ENCODE measurements at regions not wholly inside any gene's neighbourhood (a gene's known extent, or its start where the extent isn't known, plus 50 kb on each side); places are given as distances from the start of the nearest gene placed in this dataset.

- Histone ChIP-seq H3K9me3 (no peaks in the 10 kb centered on the region), H3K27ac (no peak overlapping the region), H3K36me3 (no peaks in the 10 kb centered on the region), H3K4me1 (no peaks in the 10 kb centered on the region), H3K27me3 (peaks cover 3% of the 10 kb centered on the region), H3K4me3 (no peak overlapping the region)
- no peak for DNase-seq (ENCODE audit: low spot score in 2 of 2)
- WGBS = 87% methylated on average over 3 of the region's 3 CpGs
- TF ChIP-seq EP300 (IDR thresholded peaks at IDR 0.05) = no peak
- TF ChIP-seq, protein P1, sequence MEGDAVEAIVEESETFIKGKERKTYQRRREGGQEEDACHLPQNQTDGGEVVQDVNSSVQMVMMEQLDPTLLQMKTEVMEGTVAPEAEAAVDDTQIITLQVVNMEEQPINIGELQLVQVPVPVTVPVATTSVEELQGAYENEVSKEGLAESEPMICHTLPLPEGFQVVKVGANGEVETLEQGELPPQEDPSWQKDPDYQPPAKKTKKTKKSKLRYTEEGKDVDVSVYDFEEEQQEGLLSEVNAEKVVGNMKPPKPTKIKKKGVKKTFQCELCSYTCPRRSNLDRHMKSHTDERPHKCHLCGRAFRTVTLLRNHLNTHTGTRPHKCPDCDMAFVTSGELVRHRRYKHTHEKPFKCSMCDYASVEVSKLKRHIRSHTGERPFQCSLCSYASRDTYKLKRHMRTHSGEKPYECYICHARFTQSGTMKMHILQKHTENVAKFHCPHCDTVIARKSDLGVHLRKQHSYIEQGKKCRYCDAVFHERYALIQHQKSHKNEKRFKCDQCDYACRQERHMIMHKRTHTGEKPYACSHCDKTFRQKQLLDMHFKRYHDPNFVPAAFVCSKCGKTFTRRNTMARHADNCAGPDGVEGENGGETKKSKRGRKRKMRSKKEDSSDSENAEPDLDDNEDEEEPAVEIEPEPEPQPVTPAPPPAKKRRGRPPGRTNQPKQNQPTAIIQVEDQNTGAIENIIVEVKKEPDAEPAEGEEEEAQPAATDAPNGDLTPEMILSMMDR (IDR thresholded peaks at IDR 0.05) = no peak
- TF ChIP-seq POLR2A (IDR thresholded peaks at IDR 0.05) = no peak
- no peak for TF ChIP-seq POLR2AphosphoS5 (IDR thresholded peaks at IDR 0.05)
Observed at GRCh38 chr1:208537198-208537597, 293.0 kb upstream of the PLXNA2 start.

- Histone ChIP-seq H3K27me3 (peaks cover 3% of the 10 kb centered on the region), H3K9me3 (no peaks in the 10 kb centered on the region), H3K36me3 (no peaks in the 10 kb centered on the region), H3K27ac (no peak overlapping the region), H3K4me3 (no peak overlapping the region), H3K4me1 (no peaks in the 10 kb centered on the region)
- 93% methylated on average over 7 of the region's 7 CpGs for WGBS
- no peak for DNase-seq (ENCODE audit: low spot score in 2 of 2)
- no peak for TF ChIP-seq POLR2A (IDR thresholded peaks at IDR 0.05)
- TF ChIP-seq EP300 (IDR thresholded peaks at IDR 0.05) = no peak
Observed at GRCh38 chr1:208538078-208538477, 293.9 kb upstream of the PLXNA2 start.

GRCh38 chr1:208538587-208538986 is 294.4 kb upstream of the PLXNA2 start:
- TF ChIP-seq EP300 (IDR thresholded peaks at IDR 0.05) (no peak), POLR2AphosphoS5 (IDR thresholded peaks at IDR 0.05) (no peak), POLR2A (IDR thresholded peaks at IDR 0.05) (no peak)
- TF ChIP-seq, protein P1 (IDR thresholded peaks at IDR 0.05) = no peak
- DNase-seq (ENCODE audit: low spot score in 2 of 2) = no peak
- Histone ChIP-seq H3K4me1 (no peaks in the 10 kb centered on the region), H3K9me3 (no peaks in the 10 kb centered on the region), H3K36me3 (no peaks in the 10 kb centered on the region), H3K4me3 (no peak overlapping the region), H3K27ac (no peak overlapping the region), H3K27me3 (peaks cover 3% of the 10 kb centered on the region)
- 82% methylated on average over 5 of the region's 5 CpGs for WGBS

GRCh38 chr1:208540724-208541123 is 296.5 kb upstream of the PLXNA2 start:
- H3K9me3 ChIP-seq = no peaks in the 10 kb centered on the region
- no peaks in the 10 kb centered on the region for H3K27me3 ChIP-seq
- H3K4me3 ChIP-seq = no peak overlapping the region
- H3K4me1 ChIP-seq = no peaks in the 10 kb centered on the region
- H3K27ac ChIP-seq = no peak overlapping the region
- no peak for DNase-seq (ENCODE audit: low spot score in 2 of 2)
- TF ChIP-seq POLR2AphosphoS5 (IDR thresholded peaks at IDR 0.05) = no peak
- TF ChIP-seq, protein P1 (IDR thresholded peaks at IDR 0.05) = no peak
- TF ChIP-seq EP300 (IDR thresholded peaks at IDR 0.05) = no peak
- no peak for TF ChIP-seq POLR2A (IDR thresholded peaks at IDR 0.05)
- 89% methylated on average over 2 of the region's 2 CpGs for WGBS
- H3K36me3 ChIP-seq = no peaks in the 10 kb centered on the region

DNA sequence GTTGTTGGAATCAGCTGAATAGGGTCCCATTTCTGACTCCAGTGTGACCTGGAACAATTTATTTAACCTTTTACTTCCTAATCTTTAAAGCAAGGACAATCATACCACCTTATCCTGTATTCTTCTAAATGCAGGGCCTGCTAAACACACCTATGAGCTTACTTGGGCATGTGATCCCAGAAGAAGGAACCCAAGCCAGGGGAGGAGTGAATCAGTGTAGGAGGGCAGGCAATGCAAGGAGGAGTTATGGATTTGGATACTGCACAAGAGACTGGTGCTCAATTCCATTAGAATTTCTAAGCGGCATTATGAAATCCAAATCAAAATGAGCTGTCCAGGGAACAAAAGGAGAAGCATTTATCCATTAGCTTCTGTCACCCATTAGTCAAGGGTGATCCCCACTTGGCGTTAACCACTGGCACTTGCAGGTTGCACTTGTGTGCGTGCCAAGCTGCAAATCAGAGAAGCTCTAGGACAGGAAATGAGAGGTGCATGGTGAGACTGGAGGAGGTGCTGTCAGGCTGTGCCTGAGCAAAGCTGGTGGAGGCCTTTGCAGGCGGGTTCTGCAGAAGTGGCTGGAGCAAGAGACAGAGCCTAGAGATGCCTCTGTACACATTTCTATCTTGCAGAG is 297.2 kb upstream of the PLXNA2 start:
- Histone ChIP-seq H3K4me1 (no peaks in the 10 kb centered on the region), H3K27me3 (no peaks in the 10 kb centered on the region), H3K27ac (no peak overlapping the region), H3K36me3 (no peaks in the 10 kb centered on the region), H3K9me3 (no peaks in the 10 kb centered on the region), H3K4me3 (no peak overlapping the region)
- WGBS = 69% methylated on average over 4 of the region's 4 CpGs
- TF ChIP-seq POLR2AphosphoS5 (IDR thresholded peaks at IDR 0.05) (no peak), EP300 (IDR thresholded peaks at IDR 0.05) (no peak), POLR2A (IDR thresholded peaks at IDR 0.05) (no peak)
- TF ChIP-seq, protein P1 (IDR thresholded peaks at IDR 0.05) = no peak
- DNase-seq (ENCODE audit: low spot score in 2 of 2) = no peak

- Histone ChIP-seq H3K27ac (no peak overlapping the region), H3K36me3 (no peaks in the 10 kb centered on the region), H3K4me3 (no peak overlapping the region), H3K4me1 (no peaks in the 10 kb centered on the region), H3K9me3 (no peaks in the 10 kb centered on the region), H3K27me3 (no peaks in the 10 kb centered on the region)
- 72% methylated on average over 3 of the region's 3 CpGs for WGBS
- no peak for TF ChIP-seq POLR2AphosphoS5 (IDR thresholded peaks at IDR 0.05)
- TF ChIP-seq, protein P1 (IDR thresholded peaks at IDR 0.05) = no peak
- TF ChIP-seq EP300 (IDR thresholded peaks at IDR 0.05) = no peak
- no peak for TF ChIP-seq POLR2A (IDR thresholded peaks at IDR 0.05)
- DNase-seq (ENCODE audit: low spot score in 2 of 2) = no peak
Observed at GRCh38 chr1:208542309-208542708, 298.1 kb upstream of the PLXNA2 start.
